NCI-H69 (cell line): ENCODE measurements at regions not wholly inside any gene's neighbourhood (a gene's known extent, or its start where the extent isn't known, plus 50 kb on each side); places are given as distances from the start of the nearest gene placed in this dataset.

Experiments used
- DNase-seq: peaks from one replicate; lab custom pipeline; 2025; lab: John Stamatoyannopoulos, UW

DNA sequence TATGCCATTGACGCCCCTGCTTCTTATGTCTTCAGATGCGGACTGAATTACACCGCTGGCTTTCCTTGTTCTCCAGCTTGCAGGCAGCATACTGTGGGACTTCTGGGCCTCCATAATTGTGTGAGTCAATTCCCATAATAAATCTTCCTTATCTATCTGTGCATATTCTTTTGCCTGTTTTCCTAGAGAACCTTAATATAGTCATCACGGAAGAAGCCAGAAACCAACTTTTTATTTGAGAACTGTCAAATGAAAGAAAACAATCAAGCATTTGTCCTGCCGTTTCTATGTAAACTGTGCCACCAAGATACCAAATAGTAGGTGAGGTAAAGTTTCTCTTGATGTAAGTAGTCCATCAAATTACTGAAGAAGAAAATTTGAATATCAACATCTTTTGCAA, 51.8 kb upstream of the B3GALNT1 start:
- no peak for DNase-seq

DNA sequence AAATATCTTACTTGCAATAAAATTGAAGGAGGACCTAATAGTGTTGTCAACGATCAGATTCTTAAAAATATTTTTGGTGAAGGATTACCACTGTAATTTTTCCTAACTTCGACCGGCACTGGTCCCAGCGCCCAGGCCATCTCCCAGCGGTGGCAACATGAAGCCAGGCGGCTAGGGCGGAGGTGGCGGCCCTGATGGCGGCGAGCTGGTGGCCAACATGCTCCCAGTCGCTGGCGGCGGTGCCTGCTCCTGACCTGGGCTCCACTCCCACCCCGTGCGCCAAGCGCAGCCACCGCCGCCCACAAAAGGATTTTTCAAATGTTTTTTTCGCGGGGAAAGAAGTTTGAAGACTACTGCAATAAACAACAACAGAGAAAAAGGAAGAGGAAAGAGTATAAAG, 56.5 kb upstream of the B3GALNT1 start:
- DNase-seq, result no peak

DNA sequence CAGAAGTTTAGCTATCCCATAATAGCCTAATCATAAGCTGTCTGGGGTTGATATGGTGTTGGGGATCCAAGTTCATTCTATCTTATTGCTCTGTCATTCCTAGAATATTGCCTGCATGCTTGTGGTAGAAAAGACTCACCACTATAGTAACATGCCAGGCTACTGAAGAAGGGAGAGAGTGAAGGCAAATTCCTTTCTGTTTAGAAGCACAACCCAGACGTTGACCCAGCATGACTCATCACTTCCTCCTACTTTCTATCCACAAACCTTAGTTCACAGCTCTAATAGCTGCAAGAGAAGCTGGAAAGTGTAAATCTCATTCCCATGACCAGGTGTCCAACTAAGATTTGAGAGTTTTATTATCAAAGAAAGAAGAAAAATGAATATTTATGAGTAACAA, 57.8 kb upstream of the NMD3 start:
- DNase-seq, result peak; percentile 6

DNA sequence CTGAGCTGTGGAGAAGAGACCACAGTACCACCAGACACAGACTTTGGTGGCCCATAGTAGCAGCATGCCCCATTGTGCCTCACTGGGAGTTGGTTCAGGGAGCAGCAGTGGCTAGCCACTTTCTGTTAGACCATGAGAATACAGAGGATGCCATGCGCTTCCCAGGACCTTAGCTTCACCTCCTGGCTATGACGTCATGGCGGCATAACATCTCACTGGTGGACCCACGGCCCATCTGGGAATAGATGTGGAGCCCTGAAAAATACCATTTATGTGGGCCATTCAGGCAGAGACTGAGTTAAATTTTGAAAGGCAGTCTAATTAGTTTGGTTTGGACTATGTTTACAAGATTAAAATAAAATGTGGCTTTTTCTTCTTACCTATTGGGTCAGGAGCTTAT, 55.1 kb upstream of the NMD3 start:
- DNase-seq, result no peak

DNA sequence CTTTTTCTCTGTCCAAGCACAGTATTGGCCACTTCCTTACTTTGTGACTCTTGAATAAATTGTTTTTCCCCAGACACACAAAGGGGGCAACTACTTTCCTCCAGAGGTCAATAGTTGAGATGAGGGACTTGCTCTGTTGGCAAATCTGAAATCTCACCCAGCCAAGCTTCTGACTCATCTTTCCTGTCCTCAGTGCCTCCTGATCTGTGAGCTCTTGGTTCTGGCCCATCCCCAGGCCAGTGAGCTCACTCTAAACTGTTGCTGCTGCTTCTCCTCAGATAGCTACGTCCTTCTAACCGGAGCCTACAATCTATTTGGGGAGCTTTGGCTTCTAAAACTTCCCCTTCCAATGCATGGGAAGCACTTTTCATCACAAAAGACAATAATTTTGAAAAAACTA, 50.0 kb upstream of the NMD3 start:
- DNase-seq, result no peak
